ENCODE measurements at regions not wholly inside any gene's neighbourhood (a gene's known extent, or its start where the extent isn't known, plus 50 kb on each side); places are given as distances from the start of the nearest gene placed in this dataset.

DNA sequence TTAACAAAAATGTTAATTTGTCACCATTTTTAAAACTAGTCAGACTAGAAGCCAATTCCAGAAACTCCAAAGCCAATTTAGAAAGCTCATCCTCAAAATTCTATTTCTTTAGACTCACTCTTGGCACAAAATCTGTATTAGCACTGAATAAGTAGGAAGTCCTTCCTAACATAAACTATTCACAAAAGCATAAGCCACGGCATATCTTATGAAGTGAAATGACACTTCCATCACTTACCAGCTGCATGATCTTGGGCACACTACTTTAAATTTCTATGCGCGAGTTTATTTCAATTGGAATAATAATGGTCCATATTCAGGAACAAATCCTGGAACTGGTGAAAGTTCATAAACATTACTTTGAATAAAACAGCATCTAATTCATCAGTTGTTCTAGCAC lies 1544.0 kb downstream of the TECRL start:
- in situ Hi-C loops (cut with HindIII; ENCODE audit: low pct_unique_long_range_greater_than_20kb, low sequenced_read_pairs): no loop called here
- BruUV-seq (replicated peaks): no TSS peak
- Histone ChIP-seq H3K27me3 (ENCODE audit: control insufficient read depth, insufficient read depth, low read length) (no peaks in the 10 kb centered on the region), H3K4me3 (ENCODE audit: low read depth in 2 of 2, low read length in 2 of 2) (no peak overlapping the region), H3K27ac (ENCODE audit: low read length) (no peak overlapping the region), H3K4me1 (ENCODE audit: control insufficient read depth, insufficient read depth, low read length) (no peaks in the 10 kb centered on the region), H3K9me3 (ENCODE audit: control insufficient read depth, insufficient read depth, low read depth, low read length) (no peaks in the 10 kb centered on the region), H3K36me3 (ENCODE audit: control insufficient read depth, insufficient read depth, low read length) (no peaks in the 10 kb centered on the region)
- POLR2A ChIA-PET: no interaction called here
- TF ChIP-seq TCF7L2 (IDR thresholded peaks at IDR 0.05; ENCODE audit: low read depth, low read length): no peak
- no peak for TF ChIP-seq SIN3A (IDR thresholded peaks at IDR 0.05; ENCODE audit: borderline replicate concordance, insufficient read depth, low read depth, low read length)
- TF ChIP-seq, protein P1, sequence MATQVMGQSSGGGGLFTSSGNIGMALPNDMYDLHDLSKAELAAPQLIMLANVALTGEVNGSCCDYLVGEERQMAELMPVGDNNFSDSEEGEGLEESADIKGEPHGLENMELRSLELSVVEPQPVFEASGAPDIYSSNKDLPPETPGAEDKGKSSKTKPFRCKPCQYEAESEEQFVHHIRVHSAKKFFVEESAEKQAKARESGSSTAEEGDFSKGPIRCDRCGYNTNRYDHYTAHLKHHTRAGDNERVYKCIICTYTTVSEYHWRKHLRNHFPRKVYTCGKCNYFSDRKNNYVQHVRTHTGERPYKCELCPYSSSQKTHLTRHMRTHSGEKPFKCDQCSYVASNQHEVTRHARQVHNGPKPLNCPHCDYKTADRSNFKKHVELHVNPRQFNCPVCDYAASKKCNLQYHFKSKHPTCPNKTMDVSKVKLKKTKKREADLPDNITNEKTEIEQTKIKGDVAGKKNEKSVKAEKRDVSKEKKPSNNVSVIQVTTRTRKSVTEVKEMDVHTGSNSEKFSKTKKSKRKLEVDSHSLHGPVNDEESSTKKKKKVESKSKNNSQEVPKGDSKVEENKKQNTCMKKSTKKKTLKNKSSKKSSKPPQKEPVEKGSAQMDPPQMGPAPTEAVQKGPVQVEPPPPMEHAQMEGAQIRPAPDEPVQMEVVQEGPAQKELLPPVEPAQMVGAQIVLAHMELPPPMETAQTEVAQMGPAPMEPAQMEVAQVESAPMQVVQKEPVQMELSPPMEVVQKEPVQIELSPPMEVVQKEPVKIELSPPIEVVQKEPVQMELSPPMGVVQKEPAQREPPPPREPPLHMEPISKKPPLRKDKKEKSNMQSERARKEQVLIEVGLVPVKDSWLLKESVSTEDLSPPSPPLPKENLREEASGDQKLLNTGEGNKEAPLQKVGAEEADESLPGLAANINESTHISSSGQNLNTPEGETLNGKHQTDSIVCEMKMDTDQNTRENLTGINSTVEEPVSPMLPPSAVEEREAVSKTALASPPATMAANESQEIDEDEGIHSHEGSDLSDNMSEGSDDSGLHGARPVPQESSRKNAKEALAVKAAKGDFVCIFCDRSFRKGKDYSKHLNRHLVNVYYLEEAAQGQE (IDR thresholded peaks at IDR 0.05; ENCODE audit: insufficient read depth in 1 of 2, low read depth in 2 of 2, low read length in 1 of 2): no peak
- no peak for TF ChIP-seq POLR2AphosphoS5 (IDR thresholded peaks at IDR 0.05; ENCODE audit: low read depth, low read length)
- TF ChIP-seq, protein P2, sequence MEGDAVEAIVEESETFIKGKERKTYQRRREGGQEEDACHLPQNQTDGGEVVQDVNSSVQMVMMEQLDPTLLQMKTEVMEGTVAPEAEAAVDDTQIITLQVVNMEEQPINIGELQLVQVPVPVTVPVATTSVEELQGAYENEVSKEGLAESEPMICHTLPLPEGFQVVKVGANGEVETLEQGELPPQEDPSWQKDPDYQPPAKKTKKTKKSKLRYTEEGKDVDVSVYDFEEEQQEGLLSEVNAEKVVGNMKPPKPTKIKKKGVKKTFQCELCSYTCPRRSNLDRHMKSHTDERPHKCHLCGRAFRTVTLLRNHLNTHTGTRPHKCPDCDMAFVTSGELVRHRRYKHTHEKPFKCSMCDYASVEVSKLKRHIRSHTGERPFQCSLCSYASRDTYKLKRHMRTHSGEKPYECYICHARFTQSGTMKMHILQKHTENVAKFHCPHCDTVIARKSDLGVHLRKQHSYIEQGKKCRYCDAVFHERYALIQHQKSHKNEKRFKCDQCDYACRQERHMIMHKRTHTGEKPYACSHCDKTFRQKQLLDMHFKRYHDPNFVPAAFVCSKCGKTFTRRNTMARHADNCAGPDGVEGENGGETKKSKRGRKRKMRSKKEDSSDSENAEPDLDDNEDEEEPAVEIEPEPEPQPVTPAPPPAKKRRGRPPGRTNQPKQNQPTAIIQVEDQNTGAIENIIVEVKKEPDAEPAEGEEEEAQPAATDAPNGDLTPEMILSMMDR (IDR thresholded peaks at IDR 0.05): no peak
- CTCF ChIA-PET: no interaction called here
- no peak for DNase-seq (ENCODE audit: low read depth, low spot score)
- no peak for ATAC-seq
- intact Hi-C loops (cut with micrococcal nuclease; ENCODE audit: unreplicated experiment): no loop called here

DNA sequence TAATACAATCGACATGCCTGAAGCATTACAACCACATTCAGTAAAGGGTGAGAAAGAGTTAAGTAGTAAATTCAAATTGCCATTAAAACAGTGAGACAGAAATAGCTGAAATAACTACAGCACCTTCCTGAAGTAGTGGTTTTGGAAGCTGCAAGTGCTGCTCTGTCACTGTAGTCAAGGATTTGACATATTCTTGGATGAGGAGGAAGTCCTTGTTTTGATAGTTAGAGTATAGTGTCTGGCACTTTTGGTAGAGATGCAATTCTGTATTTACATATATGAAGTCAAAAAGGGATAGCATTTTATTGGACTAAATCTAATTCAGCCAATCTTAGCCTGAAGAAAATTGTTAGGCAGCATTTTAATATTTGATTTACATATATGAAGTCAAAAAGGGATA lies 1559.6 kb downstream of the TECRL start:
- intact Hi-C loops (cut with micrococcal nuclease; ENCODE audit: unreplicated experiment): no loop called here
- H3K4me3 ChIP-seq (ENCODE audit: low read depth in 2 of 2, low read length in 2 of 2): no peak overlapping the region
- ChIA-PET POLR2A (no interaction called here), CTCF (no interaction called here)
- BruUV-seq (replicated peaks): no TSS peak
- H3K9me3 ChIP-seq (ENCODE audit: control insufficient read depth, insufficient read depth, low read depth, low read length): no peaks in the 10 kb centered on the region
- no peak for ATAC-seq
- no peaks in the 10 kb centered on the region for H3K4me1 ChIP-seq (ENCODE audit: control insufficient read depth, insufficient read depth, low read length)
- H3K27me3 ChIP-seq (ENCODE audit: control insufficient read depth, insufficient read depth, low read length): no peaks in the 10 kb centered on the region
- H3K36me3 ChIP-seq (ENCODE audit: control insufficient read depth, insufficient read depth, low read length): no peaks in the 10 kb centered on the region
- H3K27ac ChIP-seq (ENCODE audit: low read length): no peak overlapping the region
- in situ Hi-C loops (cut with HindIII; ENCODE audit: low pct_unique_long_range_greater_than_20kb, low sequenced_read_pairs): no loop called here
- TF ChIP-seq TCF7L2 (IDR thresholded peaks at IDR 0.05; ENCODE audit: low read depth, low read length) (no peak), SIN3A (IDR thresholded peaks at IDR 0.05; ENCODE audit: borderline replicate concordance, insufficient read depth, low read depth, low read length) (no peak), POLR2AphosphoS5 (IDR thresholded peaks at IDR 0.05; ENCODE audit: low read depth, low read length) (no peak)
- TF ChIP-seq, protein P1 (IDR thresholded peaks at IDR 0.05; ENCODE audit: insufficient read depth in 1 of 2, low read depth in 2 of 2, low read length in 1 of 2): no peak
- TF ChIP-seq, protein P2 (IDR thresholded peaks at IDR 0.05): no peak
- no peak for DNase-seq (ENCODE audit: low read depth, low spot score)

Measured in Panc1 (cell line).